WTC11 (cell line): ENCODE measurements at regions not wholly inside any gene's neighbourhood (a gene's known extent, or its start where the extent isn't known, plus 50 kb on each side); places are given as distances from the start of the nearest gene placed in this dataset.

Experiments used
- ATAC-seq: fragments of 200-7000 bp; cut with Tn5 transposase; 2 replicates; pipeline ENCODE4 v1.10.0; 2021; ENCODE audit warnings: mild to moderate bottlenecking, moderate library complexity
- CTCF ChIA-PET: fragments of 300-600 bp; sonication (Branson Sonifier 250); formaldehyde crosslinking; loops from one replicate; lab custom pipeline; 2021; ENCODE audit warnings: antibody characterized with exemption; lab: Charles Lee
- POLR2A ChIA-PET: fragments of 350-600 bp; sonication (Branson Sonifier 250); formaldehyde crosslinking; loops from one replicate; lab custom pipeline; 2021; ENCODE audit warnings: antibody characterized with exemption; lab: Charles Lee
- DNase-seq: peaks from one replicate; pipeline ENCODE4 v3.0.0; 2021; ENCODE audit warnings: low spot score
- H3K27ac Mint-ChIP-seq: 2 replicates; pipeline ENCODE4 v1.8.0; 2021; ENCODE audit warnings: mixed read lengths
- H3K27me3 Mint-ChIP-seq: 2 replicates; pipeline ENCODE4 v1.8.0; 2021; ENCODE audit warnings: low read depth, mild to moderate bottlenecking, moderate library complexity, mixed read lengths
- H3K36me3 Mint-ChIP-seq: 2 replicates; pipeline ENCODE4 v1.8.0; 2021; ENCODE audit warnings: mixed read lengths
- H3K4me1 Mint-ChIP-seq: 2 replicates; pipeline ENCODE4 v1.8.0; 2022; ENCODE audit warnings: mixed read lengths
- H3K4me3 Mint-ChIP-seq: 2 replicates; pipeline ENCODE4 v1.8.0; 2021; ENCODE audit warnings: mild to moderate bottlenecking, moderate library complexity, mixed read lengths
- H3K9me3 Mint-ChIP-seq: 2 replicates; pipeline ENCODE4 v1.8.0; 2021; ENCODE audit warnings: mixed read lengths
- AFF4 ChIP-seq: sonication (generic); formaldehyde crosslinking; IDR thresholded peaks from 2 replicates; pipeline ENCODE4 v1.8.1; 2023; ENCODE audit warnings: mild to moderate bottlenecking, missing genetic modification reagents, borderline replicate concordance
- AR ChIP-seq: fragments of 250-450 bp; sonication (Bioruptor Pico); IDR thresholded peaks from 2 replicates; pipeline ENCODE4 v1.9.0; 2021; ENCODE audit warnings: mild to moderate bottlenecking
- ATF1 ChIP-seq: sonication (generic); formaldehyde crosslinking; IDR thresholded peaks from 2 replicates; pipeline ENCODE4 v1.8.1; 2023; ENCODE audit warnings: mild to moderate bottlenecking, moderate library complexity, missing genetic modification reagents
- ATF3 ChIP-seq: sonication (generic); formaldehyde crosslinking; conservative IDR thresholded peaks from 2 replicates; pipeline ENCODE4 v1.8.1; 2022; ENCODE audit warnings: mild to moderate bottlenecking, missing genetic modification reagents
- CDX4 ChIP-seq: fragments of 250-450 bp; sonication (Bioruptor Pico); IDR thresholded peaks from 2 replicates; pipeline ENCODE4 v1.9.0; 2021; ENCODE audit warnings: moderate library complexity, mild to moderate bottlenecking, inconsistent platforms, borderline replicate concordance
- GRHL2 ChIP-seq: fragments of 250-450 bp; sonication (Bioruptor Pico); IDR thresholded peaks from 2 replicates; pipeline ENCODE4 v1.8.0; 2022; ENCODE audit warnings: mild to moderate bottlenecking, moderate library complexity; ENCODE audit not compliant: insufficient replicate concordance, severe bottlenecking
- GTF2I ChIP-seq: fragments of 250-450 bp; sonication (Bioruptor Pico); conservative IDR thresholded peaks from 2 replicates; pipeline ENCODE4 v1.4.0; 2021; ENCODE audit warnings: mild to moderate bottlenecking
- MYBL2 ChIP-seq: sonication (generic); formaldehyde crosslinking; IDR thresholded peaks from 2 replicates; pipeline ENCODE4 v1.8.1; 2023; ENCODE audit warnings: mild to moderate bottlenecking, moderate library complexity, missing genetic modification reagents
- PRDM15 ChIP-seq: sonication (generic); formaldehyde crosslinking; IDR thresholded peaks from 2 replicates; pipeline ENCODE4 v1.8.0; 2022; ENCODE audit warnings: missing genetic modification reagents
- SMAD4 ChIP-seq: sonication (generic); formaldehyde crosslinking; IDR thresholded peaks from 2 replicates; pipeline ENCODE4 v1.8.0; 2022; ENCODE audit warnings: mild to moderate bottlenecking, missing genetic modification reagents
- TEAD1 ChIP-seq: sonication (generic); formaldehyde crosslinking; IDR thresholded peaks from 2 replicates; pipeline ENCODE4 v1.8.0; 2022; ENCODE audit warnings: mild to moderate bottlenecking, missing genetic modification reagents
- ZNF138 ChIP-seq: sonication (generic); formaldehyde crosslinking; conservative IDR thresholded peaks from 2 replicates; pipeline ENCODE4 v1.8.1; 2022; ENCODE audit warnings: mild to moderate bottlenecking, moderate library complexity, missing genetic modification reagents
- ZNF281 ChIP-seq: sonication (generic); formaldehyde crosslinking; IDR thresholded peaks from 2 replicates; pipeline ENCODE4 v1.8.0; 2023; ENCODE audit warnings: mild to moderate bottlenecking, missing genetic modification reagents

GRCh38 chr4:35900286-35901243 is 343.7 kb downstream of the ARAP2 start (continued):
- TF ChIP-seq ZNF281: no peak
- no peak for TF ChIP-seq ATF1 (CRISPR knock-in tag)
- no peak for TF ChIP-seq GRHL2
- no peak for TF ChIP-seq AFF4 (CRISPR knock-in tag)
- TF ChIP-seq ATF3 (CRISPR knock-in tag): no peak

- peaks cover 24% of the 10 kb centered on the region for H3K9me3 Mint-ChIP-seq
- H3K4me1 Mint-ChIP-seq: peaks cover 20% of the 10 kb centered on the region
- peaks cover 7% of the 10 kb centered on the region for H3K36me3 Mint-ChIP-seq
- ChIA-PET CTCF (no interaction called here), POLR2A (no interaction called here)
- TF ChIP-seq ZNF281: no peak
- no peak overlapping the region for H3K27ac Mint-ChIP-seq
- no peaks in the 10 kb centered on the region for H3K27me3 Mint-ChIP-seq
- ATAC-seq: no peak
- no peak for DNase-seq
- H3K4me3 Mint-ChIP-seq: no peak overlapping the region
Measured at GRCh38 chr4:35912174-35912573, 332.1 kb downstream of the ARAP2 start.

GRCh38 chr4:35918491-35918977 is 325.8 kb downstream of the ARAP2 start:
- no peaks in the 10 kb centered on the region for H3K27me3 Mint-ChIP-seq
- CTCF ChIA-PET: no interaction called here
- peak; percentile 79 for ATAC-seq
- DNase-seq: no peak
- no peaks in the 10 kb centered on the region for H3K36me3 Mint-ChIP-seq
- peak overlapping the region; percentile 61; the same call in 1 of the 2 replicates for H3K27ac Mint-ChIP-seq
- no peaks in the 10 kb centered on the region for H3K9me3 Mint-ChIP-seq
- H3K4me1 Mint-ChIP-seq: peaks cover 29% of the 10 kb centered on the region
- POLR2A ChIA-PET: no interaction called here
- H3K4me3 Mint-ChIP-seq: no peak overlapping the region
- TF ChIP-seq TEAD1 (CRISPR knock-in tag) (no peak), GTF2I (CRISPR knock-in tag) (no peak), ZNF138 (no peak), MYBL2 (CRISPR knock-in tag) (no peak), AR (CRISPR knock-in tag) (no peak), PRDM15 (CRISPR knock-in tag) (no peak), CDX4 (no peak), SMAD4 (no peak)
